ENCODE measurements at regions not wholly inside any gene's neighbourhood (a gene's known extent, or its start where the extent isn't known, plus 50 kb on each side); places are given as distances from the start of the nearest gene placed in this dataset.

DNA sequence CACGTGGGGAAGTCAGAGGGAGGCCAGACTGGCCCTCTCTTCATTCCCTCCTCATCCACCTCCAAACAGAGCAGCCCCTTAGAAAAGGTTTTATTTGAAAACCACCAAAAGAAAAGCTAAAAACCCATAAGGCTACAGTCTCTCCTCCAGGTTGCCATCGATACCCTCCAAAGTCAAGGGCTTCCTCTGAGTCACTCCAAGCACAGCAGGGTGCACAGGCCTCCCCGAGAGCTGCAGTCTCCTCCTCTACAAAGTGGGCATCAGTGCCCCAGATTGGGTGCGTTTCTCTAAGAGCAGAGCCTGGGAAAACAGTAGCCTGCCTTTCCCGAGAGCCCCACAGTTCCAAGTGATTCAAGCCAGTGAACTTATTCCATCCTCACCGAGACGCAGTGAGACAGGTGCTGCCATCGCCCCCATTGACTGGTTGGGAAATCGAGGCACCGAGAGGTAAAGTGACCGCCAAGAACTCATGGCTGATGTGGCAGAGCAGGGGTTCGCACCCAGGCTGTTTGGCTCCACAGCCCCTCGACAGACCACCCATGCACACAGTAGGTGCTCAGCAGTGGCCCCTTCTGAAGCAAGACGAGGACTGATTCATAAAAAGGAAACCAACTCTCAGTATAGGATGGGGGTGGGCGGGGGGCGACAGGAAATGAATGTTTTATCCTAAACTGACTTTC, 91.7 kb upstream of the SHISAL1 start:
- peak; percentile 29 for DNase-seq (ENCODE audit: low spot score)
- intact Hi-C loops (cut with DNase I) = no loop called here

DNA sequence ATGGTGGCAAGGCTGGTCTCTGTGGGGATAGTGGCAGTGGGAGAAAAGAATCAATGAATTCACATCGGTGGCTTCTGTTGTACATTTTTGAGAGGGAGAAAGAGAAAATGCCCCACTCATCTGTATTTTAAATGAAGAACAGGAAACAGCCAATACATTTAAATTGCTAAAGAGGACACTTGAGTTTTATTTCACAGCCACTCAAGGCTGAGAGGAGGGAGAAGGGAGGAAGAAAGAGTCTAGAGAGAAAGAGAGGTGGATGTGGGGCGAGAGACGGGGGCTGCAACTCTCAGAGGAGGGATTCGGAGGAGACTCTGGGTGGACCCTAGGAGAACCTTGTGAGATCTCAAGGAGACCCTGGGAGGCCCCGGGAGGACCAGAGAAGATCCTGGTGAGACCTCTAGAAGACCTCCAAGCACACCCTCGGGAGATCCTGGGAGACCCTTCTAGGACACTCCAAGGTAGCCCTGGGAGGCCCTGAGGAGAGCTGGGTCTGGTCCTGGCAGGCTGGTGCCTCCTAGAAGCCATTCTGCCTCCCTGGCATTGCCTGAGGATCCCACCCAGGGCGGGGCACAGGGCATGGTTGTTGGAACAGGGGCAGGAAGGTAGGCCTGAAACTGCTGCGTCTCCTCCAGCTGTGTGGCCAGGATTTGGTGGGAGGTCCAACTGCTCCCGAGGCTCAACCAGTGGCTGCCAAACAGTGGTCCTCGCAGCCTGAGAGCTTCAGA, 91.0 kb upstream of the SHISAL1 start:
- intact Hi-C loops (cut with DNase I) = no loop called here
- DNase-seq (ENCODE audit: low spot score) = peak; percentile 34

DNA sequence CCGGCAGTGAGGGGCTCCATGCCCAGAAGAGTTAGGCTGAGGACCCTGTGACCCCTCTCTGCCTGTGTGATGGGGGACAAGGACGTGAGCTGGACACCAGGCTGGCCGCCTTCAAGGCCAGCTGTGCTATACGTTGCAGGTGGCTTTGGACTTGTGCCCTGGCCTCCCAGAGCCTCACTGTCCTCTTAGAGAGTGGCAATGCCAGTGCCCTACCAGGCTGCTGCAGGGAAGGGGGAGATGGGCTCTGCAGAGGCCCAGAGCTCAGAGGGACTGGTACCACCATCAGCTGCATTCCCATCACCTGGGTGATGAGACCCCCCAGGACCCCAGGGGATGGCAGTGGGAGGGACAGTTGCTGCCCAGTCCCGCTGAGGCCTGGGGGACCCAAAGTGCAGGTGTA, 90.4 kb upstream of the SHISAL1 start:
- DNase-seq (ENCODE audit: low spot score) = peak; percentile 50

DNA sequence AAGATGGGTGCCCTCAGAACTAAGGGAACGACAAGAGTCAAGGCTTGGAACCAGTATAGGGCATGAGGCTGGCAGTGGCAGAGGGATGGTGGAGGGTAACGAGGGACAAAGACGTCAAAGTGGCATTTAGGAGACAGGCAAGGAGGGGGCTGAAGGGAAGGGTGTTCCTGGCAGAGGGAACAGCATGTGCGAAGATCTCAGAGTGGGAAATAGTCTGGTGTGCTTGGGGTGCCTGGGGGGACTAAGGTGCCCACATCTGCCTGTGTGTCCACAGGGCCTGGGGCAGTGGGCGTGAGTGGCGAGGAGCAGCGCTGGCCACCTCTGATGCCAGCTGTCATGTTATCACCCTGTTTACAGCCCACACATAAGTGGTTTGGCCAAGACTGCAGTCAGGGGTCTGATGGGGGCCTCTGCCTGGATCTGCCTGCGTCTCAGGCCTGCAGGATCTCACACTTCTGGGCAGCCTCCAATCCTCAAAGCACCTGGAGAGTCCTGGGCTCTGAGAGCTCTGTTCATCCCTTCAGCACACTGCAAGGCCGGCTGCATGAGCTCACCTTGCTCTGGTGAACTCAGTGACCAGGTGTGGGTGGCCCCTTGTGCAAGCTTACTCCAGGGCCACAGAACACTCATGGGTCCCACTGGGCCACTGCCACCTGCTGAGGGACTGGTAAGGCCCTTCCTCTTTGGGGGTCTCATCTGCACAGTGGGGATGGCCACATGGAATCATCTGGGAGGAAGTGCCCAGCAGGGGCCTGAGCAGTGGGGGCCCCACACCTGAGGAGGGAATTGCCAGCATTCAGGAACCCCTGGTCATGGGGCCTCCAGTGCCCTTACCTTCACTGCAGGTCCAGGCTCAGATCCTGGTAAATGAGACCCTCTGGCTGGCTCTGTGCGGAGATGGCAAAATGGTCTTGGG, 89.7 kb upstream of the SHISAL1 start:
- DNase-seq (ENCODE audit: low spot score) = peak; percentile 54
- intact Hi-C loops (cut with DNase I) = no loop called here

More for the DNA sequence above, 90.4 kb upstream of the SHISAL1 start:
- intact Hi-C loops (cut with DNase I) = no loop called here

DNA sequence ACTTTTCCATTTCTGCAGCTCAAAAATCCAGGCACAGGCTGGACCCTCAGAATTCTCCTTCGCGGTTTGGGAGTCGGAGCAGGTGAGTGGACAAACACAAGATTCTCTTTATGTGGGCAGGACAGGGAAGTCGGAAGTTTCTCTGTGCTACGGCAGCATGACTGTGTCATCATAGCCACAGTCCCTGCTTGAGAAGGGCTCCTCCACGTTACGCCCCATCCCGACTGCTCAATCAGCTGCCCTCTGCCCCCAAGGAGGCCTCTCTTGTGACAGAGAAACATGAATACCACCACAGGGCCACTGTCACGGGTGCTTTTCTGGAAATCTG, 89.0 kb upstream of the SHISAL1 start:
- intact Hi-C loops (cut with DNase I) = no loop called here
- DNase-seq (ENCODE audit: low spot score) = peak; percentile 31

DNA sequence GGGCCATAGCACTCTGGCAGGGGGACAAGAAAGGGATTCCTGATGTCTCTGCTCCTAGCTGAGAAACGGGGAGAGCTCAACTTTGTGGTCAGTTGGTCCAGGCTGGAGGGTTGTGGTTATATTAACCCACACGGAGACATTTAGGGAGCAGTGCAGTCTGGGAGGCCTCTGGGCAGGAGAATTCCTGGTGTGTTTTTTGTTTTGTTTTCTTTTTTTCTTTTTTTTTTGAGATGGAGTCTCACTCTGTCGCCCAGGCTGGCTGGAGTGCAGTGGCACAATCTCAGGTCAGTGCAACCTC, 88.0 kb upstream of the SHISAL1 start:
- intact Hi-C loops (cut with DNase I) = no loop called here
- peak; percentile 29 for DNase-seq (ENCODE audit: low spot score)

DNA sequence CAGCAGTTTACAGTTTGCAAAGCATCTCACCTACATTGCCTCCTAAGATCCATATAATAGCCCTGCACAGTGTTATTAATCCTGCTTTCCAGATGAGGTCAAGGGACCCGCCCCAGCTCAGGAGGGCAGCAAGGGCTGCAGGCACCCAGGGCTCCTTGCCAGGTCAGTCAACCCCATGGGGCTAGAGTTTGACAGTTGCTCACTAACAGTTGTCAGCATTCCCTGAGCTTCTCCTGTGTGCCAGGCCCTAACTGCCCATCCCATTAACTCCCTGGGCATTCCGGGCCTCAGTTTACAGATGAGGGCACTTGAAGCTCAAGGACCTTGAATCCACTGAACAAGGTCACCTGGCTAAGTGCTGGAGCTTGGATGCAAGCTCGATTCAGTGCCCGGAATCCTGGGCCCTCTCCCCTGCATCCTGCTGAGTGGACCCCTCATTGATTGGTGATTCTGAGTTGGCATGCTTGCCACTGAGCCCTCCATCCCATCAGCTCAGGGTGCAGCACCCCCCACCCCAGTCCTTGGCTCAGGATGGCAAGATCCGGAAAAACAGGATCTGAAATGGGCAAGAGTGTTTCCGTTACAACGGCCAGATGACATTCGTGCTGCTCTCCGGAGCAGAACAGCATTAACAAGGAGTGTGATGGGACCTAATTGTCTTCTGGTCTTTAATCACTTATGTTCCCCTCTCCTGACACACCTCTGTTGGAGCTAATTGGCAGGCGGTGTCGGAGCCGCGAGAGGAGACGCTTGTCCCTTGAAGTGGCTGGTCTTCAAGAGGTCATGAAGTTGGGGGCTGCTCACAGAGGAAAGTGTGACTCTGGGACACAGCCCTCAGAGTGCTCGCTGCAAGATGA, 87.4 kb upstream of the SHISAL1 start:
- peak; percentile 72 for DNase-seq (ENCODE audit: low spot score)
- intact Hi-C loops (cut with DNase I) = no loop called here

DNA sequence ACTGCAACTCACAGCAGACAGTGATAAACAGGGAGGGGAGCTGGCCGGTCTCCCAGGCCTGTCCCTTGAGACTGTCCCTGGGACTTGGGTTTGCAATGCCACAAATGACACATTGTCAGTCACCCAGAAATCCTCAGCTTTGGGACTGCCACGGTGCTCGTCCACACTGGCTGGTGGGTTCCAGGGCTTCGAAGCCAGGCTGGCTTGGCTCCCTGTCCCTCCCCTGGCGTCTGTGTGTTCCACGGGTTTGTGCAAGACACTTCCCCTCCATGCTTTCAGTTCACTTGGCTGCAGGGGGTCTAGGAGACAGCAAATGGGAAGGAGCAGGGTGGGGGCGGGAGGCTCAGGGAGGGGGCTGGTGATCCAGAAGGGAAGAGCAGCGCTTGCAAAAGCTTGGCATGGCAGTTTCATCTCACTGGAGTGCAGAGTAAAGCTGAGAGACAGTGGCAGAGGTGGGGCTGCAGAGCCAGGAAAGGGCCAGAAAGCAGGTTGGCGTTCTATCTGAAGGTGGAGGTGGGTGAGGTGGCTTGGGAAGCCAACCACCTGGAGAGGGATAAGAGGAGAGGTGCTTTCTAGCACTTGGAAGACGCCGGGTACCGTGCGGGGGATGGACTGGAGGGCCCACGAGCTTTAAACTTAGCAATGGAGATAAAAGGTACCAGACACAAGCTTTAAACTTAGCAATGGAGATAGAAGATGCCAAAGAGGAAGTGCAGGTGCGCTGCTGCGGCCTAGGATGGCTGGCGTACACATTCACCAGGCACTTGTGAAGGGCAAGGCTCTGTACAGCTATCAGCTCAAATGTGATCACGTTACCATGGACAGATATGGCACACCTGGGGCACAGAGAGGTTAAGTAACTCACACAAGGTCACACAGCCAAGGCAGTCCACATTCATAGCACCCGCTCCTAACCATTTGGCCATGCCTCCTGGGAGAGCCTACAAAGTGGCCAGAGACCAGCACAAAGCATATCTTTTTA, 86.4 kb upstream of the SHISAL1 start:
- DNase-seq (ENCODE audit: low spot score) = peak; percentile 28
- intact Hi-C loops (cut with DNase I) = no loop called here

DNA sequence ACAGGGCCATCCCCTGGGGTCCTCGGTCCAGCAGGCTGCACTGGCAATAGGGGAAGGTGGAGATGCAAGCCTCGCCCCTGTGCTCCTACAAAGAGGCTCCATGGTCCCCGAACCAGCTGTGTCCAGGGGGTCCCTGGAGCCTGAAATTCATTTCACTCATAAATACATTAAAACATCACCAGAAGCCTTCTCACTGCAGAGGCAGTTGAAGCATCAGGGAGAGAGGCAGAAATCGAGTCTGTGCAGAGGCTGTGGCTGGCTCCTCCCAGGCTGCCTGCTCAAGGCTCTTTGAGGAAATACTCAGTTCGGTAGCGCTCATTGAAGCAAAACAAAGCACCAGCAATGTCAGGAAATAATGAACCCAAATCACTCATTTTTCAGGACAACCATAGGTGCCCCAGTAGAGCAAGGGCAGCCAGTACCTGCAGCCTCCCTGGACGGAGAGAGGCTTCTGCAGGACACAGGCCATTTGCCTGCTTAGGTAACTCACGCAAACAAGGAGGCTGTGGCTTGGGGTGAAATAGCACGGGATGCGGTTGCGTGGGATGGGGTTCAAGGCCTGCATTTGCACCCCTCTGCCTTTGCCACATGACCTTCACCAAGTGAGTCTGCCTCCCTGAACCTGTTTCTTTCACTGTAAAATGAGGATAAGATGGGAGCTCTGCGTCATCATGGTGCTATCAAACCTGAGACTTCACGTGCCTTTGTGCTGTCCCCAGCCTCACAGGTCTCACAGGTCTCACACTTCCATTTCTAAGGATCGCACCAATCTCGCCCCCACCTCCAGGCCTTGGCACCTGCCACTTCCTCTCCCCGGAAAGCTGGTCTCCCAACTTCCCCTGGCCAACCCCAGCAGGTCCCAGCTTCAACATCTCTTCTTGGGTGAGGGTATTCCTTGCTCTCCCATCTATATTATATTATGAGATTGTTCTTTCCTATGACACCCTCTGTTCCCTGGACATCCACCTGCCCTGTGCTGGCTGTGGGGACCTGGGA, 84.3 kb upstream of the SHISAL1 start:
- intact Hi-C loops (cut with DNase I) = no loop called here
- DNase-seq (ENCODE audit: low spot score) = peak; percentile 42

DNA sequence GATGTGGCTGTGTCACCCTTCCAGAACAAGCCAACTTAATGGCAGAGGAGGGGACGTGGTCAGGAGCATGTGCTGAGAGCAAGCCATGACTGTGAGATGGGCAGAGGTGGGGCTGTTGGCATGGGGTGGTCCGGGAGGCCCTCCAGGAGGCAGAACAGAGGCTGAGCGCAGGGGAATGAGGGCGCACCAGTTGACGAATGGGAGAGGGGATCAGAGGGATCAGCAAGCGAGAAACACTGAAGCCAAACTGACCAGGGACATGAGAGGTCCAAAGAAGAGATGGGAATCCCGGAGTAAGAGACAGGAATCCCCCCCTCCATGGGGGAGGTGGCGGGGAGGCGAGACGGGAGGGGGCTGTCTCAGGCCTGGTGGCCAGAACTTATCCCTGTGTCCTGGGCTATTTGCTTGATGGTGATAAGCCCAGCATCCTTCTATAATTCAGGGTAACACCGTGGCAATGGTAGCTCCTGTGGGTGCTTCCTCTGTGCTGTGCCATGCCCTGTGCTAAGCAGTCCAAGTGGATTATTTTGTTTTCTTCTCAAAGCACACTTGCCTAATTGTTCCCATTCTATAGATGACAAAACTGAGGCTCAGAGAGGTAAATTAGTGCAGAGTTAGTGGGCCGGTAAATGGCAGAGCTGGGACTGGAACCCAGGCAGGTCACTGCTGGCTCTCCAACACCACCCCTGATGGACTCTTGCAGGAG, 83.4 kb upstream of the SHISAL1 start:
- intact Hi-C loops (cut with DNase I) = no loop called here
- peak; percentile 64 for DNase-seq (ENCODE audit: low spot score)

DNA sequence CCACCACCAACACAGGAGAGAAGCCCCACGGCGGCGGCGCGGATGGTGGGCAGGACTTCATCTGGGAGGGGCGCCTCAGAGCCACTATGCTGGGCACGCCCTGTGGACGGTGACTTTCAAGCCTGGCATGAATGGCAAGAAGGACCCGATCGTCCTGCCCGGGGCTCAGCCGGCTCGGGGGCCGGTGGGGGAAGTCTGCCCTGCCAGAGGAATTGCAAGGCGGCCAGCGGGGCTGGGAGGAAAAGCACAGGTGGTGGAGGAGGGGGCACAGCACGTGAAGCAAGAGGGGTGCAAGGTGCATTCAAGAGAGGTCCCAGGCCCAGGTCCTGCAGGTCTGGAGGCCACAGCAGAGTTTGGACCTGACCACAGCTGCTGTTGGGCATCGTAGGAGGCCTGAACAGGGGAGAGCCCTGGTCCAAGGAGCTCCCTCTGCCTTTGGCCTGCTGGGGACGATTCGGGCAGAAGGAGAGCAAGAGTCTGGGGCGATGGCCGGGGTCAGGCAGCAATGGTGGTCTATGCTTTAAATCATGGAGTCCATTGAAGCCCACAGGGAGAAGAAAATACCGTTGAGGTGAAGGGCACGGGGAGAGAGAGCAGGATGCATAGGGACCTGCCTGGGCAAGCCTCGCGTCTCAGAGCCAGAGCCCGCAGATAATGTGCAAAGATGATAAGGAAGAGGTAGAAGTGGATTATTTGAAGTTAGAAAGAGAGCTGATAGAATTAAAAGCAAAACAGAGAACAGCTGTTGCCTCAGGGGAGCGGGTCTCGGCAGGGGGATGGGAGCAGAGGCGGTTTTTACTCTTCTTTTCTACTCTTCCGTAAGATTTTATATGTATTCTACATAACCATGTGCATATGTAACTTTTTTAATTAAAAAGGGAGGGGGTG, 82.6 kb upstream of the SHISAL1 start:
- peak; percentile 73 for DNase-seq (ENCODE audit: low spot score)
- intact Hi-C loops (cut with DNase I) = no loop called here

DNA sequence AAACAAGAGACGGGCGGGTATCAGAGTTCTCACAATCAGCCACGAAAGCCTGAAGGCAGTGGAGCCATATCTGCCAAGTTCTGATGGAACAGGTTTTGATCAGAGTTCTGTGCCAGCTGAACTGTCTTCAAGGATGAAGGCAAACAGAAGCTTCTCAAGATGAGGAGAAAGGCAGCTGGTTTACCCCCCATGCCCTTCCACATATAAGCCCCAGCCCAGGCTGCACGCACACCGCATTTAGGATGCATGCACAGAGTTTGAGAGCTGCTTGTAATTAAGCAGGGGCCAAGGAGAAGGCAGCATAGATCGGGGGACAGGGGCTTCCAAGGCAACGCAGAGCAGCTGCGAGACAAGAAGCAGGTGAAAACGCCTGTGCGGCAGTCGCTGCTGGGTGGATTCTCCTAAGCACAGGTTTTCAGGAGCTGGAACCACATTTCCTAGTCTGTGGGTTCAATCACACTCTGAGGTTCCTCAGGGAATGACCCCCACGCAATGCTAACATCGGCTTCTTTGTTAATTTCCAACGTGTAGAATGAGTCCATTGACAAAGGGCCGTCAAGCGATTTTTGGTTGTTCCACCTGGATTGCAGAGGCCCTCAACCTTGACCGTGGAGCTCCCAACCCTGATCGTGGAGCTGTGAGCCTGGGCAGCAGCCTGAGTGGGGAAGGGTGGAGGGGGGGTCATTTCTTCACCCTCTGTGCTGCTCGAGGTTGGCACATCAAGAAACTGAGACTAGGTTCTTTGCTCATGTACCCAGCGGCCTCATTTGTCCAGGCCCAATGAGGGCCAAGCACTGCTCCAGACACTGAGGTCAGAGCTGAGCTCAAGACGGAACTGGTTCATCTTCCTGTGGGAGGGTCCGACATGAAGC, 81.7 kb upstream of the SHISAL1 start:
- intact Hi-C loops (cut with DNase I) = no loop called here
- peak; percentile 43 for DNase-seq (ENCODE audit: low spot score)

DNA sequence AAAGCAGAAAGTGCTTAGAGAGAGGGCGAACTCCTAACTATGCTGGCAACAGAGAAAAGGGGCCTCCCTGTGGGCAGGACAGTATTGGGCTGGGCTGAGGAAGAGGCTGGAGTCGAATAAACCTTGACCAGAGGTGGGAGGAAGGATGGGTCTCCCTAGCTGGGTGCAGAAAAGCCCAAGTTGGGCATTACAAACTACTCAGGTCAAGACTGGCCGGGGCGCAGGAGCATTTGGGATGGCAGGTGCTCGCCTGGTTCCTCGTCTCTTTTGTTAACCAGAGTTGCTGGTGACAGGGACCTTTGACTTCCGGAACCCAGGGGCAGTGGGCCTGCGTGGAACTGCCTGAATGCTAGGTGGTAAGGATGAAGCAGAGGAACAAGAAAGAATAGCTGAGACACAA, 80.3 kb upstream of the SHISAL1 start:
- intact Hi-C loops (cut with DNase I) = no loop called here
- DNase-seq (ENCODE audit: low spot score) = peak; percentile 47

DNA sequence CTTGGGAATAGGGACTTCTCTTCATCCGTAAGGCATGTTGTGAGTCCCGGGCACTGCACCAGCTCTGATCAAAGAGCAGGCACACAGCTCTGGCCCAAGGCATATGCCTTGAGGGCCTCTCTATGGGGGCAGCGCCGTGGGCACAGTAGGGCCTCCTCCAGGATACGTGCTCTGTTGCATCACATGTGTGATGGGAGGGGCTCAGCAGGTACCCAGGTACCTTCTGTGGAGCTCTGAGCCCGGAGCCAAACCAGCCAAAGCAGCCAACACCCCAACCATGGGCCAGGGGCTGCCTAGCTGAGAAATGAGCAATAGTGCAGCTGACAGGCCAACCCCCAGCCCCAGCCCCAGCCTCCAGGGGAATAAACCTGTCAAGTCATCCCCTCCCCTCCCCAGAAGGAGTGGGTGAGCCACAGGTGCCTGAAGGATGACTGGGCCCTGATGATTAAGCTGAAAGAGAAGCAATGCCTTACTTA, 79.7 kb upstream of the SHISAL1 start:
- DNase-seq (ENCODE audit: low spot score) = peak; percentile 44
- intact Hi-C loops (cut with DNase I) = no loop called here
